Hematopoietic multipotent progenitor cell treated with erythropoietin and hydrocortisone succinate and interleukin-3 and kit ligand, for 8 days (in vitro differentiated cells): ENCODE measurements at regions not wholly inside any gene's neighbourhood (a gene's known extent, or its start where the extent isn't known, plus 50 kb on each side); places are given as distances from the start of the nearest gene placed in this dataset.
"Not testable (repeated sequence)": the region's sequence is repeated elsewhere in the genome, so short reads cannot be mapped to it uniquely, and the experiment has no call there.

Experiments
- DNase-seq: peaks from one replicate; pipeline ENCODE4 v3.0.0-alpha.2; 2015

DNA sequence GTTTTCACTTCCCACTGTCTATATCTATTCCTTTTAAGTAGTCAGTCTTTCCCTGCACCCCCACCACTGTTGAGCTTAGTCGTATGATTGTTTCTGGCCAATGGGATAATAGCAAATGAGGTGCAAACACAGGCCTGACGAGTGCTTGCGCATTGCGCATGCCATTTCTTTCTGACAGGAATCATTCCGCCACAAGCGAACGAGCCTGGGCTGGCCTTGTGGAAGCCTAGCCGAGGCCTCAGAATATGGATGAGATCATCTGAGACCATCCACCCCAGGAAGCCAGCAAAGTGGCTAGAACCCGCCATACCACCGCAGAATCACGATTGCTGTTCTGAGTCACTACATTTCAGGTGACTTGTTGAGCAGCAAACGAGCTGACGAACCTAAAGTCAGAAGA, 52.2 kb upstream of the PRL start:
- DNase-seq, result no peak

DNA sequence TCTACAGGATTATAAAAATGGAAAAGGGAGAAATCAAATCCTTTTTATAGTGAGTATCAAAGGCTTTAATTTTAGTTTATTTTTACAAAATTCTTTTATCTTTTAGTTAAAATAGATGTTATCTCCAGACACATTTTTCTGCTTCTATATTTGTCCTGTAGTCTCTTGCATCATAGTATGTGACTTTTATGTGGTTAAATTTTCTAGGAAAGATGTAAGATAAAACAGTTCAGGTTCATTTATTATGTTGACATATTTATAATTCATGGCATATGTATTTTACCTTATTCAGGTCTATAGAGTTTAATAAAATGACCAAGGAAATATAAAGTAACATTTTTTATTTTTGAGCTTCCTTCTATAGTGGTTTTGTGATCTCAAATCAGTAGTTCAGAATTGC, 52.7 kb upstream of the PRL start:
- DNase-seq, result no peak

DNA sequence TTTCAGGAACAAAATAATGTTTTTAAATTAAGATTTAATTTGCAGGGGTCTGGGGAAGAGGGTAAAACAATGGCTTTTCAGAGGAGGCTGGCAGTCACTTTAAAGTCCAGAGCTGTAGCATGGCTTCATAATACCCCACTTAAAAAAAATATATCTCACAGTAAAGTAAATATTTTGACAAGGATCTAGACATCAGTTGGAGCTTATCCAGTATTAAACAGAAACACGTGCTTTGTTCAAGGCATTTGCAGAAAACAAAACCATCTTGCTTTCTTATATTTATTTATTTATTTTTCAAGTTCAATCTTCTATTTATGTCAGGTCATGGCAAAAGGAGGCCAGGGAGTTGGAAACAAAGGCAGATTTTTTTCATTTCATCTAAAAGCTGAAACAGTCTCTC, 53.3 kb upstream of the PRL start:
- DNase-seq, result no peak

DNA sequence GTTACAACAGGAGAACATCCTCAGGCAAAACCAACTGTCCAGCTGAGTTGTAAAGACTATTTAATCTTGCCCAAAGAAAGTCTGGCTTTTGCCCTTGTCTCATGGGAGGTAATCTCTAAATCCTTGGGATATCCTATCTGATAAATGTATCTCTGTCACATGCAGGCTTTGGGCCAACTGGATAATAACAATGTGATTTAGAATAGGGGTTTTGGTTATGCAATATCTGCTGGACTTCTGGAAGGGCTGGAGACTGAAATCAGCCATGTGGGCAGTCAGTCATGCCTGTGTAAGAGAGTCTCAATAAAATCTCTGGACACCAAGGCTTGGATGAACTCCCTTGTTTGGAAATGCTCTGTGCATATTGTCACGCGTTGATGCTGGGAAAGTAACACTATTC, 56.3 kb upstream of the PRL start:
- DNase-seq, result no peak

DNA sequence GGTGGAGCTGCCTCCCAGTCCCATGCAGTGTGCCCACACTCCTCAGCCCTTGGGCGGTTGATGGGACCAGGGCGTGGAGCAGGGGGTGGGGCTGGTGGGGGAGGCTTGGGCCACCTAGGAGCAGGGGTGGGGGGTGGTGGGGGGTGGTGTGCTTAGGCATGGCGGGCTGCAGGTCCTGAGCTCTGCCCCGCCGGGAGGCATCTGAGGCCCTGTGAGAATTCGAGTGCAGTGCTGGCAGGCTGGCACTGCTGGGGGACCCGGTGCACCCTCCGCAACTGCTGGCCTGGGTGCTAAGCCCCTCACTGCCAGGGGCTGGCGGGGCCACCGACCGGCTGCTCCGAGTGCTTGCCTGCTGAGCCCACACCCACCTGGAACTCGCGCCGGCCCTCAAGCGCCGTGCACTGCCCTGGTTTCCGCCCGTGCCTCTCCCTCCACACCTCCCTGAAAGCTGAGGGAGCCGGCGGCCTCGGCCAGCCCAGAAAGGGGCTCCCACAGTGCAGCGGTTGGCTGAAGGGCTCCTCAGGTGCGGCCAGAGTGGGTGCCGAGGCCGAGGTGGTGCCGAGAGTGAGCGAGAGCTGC, 59.6 kb upstream of the PRL start:
- DNase-seq, result no peak

DNA sequence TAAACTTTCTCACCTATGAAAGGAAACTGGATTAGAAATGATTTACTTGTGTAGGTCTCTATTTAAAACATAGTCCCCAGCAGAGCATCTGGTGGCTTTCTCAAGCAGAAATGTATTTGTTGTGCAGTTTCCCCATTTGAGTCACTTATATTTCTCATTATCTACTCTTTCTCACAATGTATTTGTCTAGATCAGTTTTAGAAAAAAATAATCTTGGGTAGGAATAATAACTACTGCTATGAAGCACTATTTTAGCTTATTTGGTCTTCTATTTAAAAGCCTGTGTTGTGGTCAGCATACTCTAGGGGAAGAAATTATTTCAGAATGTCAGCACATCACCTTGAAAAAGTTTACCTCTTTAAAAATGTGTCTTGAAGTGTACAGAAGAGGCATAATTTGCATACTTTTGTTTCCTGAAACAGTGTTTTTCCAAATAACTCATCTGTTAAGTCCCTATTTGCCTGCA, 60.9 kb upstream of the PRL start:
- no peak for DNase-seq

DNA sequence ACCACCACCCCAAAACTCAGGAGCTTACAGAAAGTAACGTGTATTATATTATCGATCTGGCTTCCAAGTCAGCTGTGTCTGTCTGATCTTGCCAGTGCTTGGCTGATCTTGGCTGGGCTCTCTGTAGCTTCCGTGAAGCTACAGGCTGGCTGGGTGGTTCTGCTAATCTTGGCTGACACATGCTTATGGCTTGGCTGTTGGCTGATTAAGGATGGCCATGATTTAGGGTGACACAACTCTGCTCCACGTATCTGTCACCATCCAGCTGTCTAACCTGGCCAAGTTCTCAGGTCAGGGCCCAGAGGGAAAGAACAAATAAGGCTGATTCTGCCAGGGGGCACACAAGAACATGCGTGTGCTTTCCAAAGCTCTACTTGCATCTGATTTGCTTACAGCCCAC, 64.7 kb upstream of the PRL start:
- DNase-seq, result peak; percentile 16

DNA sequence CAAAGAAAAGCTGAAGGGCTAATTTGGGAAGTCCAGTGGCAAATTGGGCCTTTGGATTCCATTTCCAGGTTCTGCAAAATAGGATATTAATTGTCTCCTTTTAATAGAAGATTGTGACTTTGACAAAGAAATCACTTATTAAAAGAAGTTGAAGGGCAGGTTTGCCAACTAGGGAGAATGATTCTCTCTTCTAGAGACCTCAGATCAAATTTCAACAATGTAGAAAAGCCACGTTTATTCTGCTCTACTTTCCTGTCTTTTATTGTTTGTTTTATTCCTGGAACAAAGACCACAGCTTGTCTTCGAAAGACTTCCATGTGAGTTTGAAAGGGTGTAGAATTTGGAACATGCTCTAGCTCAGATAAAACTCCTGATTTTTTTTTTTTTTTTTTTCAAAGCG, 65.5 kb upstream of the PRL start:
- DNase-seq, result no peak

DNA sequence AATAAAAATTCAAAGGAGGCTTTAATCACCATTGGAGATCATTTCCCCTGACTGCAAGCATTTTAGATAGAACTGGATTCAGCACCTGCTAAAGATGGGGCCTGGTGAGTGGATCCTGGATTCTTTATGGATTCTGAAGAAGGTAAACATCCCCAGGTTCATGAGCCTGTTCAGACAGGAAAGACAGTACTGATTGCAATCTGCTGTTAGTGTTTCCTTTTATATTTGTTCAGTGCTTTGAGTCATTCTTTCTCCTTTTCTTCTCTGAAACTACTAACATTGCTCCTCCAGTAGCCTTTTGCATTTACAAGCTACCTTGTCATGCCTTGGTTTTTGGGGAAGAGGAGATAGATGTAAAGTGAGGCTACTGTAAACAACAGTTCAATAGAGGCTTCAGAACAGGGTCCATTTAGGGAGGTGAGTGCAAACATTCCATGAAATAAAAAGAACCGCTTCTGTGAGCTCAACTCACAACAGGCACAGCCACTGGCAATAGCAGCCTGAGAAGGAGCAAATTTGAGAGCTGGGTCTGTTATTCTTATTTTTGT, 66.4 kb upstream of the PRL start:
- DNase-seq, result no peak

DNA sequence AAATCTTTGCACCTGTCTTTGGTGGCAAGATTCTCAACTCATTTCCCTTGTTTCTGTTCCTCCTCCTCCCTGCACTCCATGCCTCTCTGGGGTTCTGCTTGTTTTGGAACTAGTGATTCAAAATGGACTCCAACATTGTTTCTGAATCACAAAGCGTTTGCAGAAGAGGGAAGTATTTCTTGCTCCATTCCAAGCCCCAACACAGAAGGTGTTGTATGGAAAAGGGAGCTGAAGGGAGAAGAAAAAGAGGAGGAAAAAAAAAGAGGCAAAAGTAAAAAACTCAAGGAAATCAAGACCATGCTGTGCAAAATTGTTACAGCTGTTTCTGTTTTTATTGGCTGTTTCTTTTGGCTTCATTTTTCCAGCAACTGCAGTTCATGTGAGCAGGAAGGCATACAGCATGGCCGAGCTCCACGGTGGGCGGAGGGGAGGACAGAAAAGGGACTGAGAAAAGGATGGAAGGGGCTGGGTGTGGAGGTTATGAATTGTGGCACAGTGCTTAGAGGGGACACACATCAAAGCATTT, 66.9 kb upstream of the PRL start:
- no peak for DNase-seq

DNA sequence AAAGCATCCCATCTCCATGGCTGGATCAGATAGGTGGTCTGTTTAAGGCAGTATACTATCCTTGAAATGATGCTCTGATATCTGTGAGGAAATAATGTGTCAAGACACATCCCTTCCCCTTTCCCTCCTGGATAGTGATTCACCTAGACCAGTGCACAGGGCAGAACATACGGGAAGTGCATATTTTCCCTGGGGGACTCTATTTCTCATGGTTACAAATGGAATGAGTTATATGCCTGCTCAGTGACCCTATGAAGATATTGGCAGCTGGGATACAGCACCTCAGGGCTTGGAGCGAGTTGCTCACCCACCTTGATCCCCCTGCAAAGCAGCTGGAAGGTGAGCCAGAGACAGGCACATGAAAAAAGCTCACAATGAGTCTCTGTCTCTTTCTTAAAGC, 67.5 kb upstream of the PRL start:
- DNase-seq, result no peak

DNA sequence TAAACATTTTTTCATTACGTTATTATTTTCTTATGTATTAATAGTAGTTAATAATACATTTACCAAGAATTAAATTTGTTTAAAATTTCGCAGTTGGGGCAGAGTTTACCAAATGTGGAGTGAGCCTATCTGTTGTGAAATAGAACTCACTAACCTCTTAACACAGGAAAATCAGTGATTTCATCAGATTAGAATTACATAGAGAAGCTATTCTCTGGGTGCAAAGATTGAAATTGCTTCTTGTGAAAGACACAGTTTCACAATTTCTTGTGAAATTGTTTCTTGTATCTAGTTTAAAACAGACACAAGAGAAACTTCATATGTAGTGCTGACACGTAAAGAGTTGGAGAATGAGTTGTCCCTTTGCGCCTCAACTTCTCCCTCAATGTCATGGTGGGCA, 69.4 kb upstream of the PRL start:
- peak; percentile 11 for DNase-seq

DNA sequence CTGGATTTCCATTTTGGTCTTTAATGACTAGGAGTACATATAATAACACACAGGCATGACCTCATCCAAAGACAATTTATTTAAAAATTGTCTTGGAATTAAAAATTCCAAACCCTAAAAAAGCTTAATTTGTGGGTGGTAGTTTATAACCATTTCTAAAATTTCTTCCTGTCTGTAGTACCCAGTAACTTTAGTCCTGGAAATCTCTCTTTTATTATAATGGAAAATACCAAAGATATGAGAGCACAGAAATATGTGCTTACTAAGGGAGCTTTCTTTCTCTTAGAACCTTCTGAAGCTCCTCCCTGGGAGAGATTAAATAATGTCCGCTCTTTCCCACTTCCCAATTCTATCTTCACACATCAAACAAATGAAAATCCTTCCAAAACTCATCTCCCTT, 70.5 kb upstream of the PRL start:
- no peak for DNase-seq

DNA sequence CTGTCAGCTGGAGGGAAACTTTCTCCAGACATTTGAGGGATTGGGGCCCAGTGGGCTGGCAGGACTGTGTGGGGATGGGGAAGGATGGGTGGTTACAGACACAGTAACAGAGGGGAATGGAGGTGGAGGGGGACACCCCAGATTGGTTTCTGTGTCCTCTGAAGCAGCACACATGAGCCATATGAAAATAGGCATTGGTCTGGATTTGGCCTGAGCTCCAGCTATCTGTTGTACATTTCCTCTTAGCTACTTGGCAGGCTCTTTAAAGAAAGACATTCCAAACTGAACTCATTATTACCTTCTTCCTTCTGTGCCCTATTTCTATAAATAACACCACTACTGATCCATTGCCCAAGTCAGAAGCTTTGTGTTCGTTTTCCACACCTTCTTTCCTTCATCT, 72.0 kb upstream of the PRL start:
- DNase-seq, result no peak

DNA sequence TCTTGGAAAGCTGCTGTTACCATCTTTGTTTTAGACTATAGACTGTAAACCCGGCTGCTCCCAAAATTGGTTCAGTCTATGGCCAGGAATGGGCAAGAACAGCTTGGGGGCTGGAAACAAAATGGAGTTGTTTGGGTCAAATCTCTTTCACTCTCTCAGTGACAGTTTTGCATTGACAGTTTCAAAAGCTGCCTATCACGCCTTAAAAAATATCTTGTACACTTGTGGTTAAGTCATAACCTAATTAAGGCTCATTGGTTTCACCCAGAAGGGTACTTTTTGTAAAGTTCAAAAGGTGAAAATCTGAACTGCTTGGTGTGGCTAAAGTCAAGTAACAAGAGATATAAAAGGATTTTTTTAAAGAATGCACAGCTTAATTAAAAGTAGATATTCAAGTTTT, 76.1 kb upstream of the PRL start:
- no peak for DNase-seq

DNA sequence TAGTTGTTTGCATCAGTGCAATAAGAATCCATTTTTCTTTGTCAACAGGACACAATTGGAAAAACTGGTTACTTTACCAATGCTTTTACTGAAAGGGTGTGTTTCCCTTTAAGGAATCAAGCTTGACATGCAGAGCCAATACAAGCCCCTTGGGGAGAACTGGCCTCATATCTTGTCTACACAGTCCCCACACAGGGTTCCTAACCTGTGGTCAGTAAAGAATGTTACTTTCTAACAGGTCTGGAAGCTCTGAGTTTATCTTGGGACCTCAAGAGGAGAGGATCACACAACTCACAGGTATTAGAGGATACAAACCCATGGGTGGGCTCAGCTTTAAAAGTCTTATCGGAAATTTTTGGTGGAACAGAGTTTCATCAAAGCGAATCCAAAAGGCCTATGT, 78.1 kb upstream of the PRL start:
- DNase-seq, result not testable (repeated sequence)

DNA sequence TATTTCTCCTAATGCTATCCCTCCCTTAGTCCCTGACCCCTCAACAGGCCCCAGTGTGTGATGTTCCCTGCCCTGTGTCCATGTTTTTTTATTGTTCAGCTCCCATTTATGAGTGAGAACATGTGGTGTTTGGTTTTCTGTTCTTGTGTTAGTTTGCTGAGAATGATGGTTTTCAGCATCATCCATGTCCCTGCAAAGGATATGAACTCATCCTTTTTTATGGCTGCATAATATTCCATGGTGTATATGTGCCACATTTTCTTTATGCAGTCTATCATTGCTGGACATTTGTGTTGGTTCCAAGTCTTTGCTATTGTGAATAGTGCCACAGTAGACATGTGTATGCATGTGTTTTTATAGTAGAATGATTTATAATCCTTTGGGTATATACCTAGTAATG, 79.5 kb upstream of the PRL start:
- DNase-seq, result not testable (repeated sequence)

DNA sequence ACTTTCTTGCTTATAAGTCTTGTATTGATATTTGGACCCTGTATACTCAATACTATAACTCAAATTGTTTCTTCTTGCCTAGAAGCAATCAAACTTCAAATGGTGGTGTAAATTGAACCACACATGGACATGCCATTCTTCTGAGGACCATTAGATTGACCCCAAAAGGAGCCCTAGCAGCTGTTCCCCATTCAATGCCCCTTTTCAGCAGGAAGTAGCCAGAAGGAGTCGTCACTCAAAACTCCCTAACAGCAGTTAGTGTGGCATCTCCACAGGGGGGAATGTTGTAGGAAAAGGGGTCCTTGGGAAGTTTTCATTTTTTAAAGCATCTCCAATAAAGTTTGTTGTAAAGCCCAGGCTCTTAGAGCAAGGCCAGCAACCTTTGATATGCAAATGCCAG, 81.7 kb upstream of the PRL start:
- not testable (repeated sequence) for DNase-seq

DNA sequence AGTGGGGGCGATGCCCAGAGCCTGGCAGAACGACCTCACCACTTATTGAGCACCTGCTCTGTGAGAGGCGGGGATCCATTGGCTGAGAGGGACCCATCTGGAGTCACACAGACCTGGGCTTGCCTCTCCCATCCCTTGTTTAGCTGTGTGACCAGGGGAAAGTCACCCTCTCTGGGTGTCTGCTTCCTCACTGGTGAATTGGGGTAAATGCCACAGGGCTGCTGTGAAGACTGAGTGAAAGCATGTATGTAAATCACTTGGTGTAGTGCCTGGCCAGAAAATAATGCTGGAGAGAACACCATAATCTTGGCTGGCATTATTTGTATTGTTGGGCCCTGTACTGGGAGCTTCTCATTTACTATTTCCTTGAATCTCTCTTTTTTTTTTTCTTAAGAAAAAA, 83.4 kb upstream of the PRL start:
- no peak for DNase-seq

DNA sequence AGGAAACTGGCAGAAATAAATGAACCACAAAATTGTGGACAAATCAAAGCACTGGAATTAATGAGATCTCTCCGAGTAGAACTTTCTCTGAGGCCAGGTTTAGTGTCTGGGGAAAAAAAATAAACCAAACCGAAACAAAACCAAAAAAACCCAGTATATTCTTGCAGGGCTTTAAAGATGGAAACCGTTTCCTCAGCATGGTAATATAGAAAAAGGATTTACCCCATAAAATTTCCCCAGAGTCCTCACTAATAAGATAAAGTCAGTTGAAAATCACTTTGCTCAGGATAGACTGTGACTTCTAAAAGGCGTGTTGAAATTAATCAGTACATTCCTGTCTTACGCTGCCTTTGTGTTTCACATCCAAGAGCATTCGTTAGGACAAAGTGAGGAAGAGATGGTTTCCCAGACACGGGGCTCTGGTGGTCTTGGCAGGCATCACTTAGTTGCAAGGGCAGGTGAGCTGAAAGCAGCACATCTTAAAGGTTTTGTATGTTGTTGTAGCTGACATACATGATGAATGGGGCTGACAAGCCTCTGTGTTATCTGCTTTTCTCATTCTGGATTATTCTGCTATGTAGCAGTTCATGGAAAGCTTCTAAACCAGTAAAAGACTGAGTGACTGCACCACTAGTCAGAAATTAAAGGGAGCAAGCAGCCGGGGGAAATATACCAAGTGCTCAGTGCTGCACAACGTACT, 85.2 kb upstream of the PRL start:
- DNase-seq, result no peak

DNA sequence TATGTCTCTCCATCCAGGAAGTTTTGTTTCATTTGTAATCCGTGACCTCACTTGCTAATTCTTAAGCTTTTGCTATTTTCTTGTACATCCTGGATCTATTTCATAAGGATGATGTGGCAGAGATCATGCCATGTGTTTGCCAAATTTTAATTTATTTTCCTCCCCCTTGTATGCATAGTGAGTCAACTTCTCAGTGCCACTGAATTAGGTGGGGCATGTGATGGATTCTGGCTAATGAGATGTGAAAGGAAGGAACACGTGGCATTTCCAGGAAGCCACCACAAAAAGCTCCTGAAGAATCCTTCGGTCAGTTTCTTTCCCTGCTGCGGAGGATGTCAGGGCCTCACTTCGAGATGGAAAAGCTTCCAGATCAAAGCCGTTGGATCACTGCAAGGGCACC, 86.2 kb upstream of the PRL start:
- DNase-seq, result no peak

DNA sequence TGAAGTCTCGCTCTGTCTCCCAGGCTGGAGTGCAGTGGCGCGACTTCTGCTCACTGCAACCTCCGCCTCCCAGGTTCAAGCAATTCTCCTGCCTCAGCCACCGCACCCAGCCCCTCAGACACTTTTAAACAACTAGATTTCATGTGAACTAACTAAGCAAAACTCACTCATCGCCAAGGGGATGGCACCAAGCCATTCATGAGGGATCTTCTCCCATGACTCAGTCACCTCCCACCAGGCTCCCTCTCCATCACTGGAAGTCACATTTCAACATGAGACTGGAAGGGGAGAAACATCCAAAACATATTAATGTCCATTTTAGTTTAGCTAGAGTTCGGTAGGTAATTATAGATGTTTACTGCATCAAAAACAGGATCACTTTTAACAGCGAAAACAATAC, 95.9 kb upstream of the PRL start:
- no peak for DNase-seq

DNA sequence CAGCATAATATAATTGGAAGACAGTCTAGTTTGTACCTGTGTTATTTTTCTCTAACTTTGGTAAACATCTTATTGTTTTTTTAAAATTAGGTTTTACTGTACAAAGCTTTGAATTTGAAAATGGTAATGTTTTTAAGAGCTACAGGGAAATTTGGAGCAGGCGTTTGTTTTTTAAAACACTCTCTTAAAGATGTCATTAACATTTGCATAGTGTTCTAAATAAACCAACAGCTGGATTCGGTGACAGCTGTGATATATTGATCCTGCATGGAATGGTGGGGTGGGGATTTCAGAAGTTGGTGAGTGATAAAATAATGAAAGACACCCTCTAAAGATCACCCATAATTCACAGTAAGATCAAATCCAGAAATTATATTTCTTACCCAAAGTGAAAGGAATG, 97.9 kb upstream of the PRL start:
- no peak for DNase-seq

DNA sequence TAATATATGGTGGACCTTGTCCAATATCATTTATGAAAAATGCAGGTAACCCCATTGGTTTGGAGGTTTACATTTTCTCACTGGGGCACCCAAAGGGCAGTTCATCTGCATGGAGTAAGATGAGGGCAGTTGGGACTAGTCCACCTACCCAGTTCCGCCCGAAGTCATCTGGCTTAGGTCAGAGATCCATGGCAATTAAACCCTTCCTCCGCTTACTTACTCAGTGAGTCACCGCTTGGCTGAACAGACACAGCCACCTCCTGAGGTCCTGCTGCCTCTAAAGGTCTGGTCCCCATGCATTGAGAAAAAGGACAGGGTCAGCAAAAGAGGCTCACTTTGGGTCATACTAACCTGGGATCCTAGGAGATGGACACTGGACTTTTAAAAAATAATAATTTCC, 102.9 kb upstream of the PRL start:
- DNase-seq, result no peak

DNA sequence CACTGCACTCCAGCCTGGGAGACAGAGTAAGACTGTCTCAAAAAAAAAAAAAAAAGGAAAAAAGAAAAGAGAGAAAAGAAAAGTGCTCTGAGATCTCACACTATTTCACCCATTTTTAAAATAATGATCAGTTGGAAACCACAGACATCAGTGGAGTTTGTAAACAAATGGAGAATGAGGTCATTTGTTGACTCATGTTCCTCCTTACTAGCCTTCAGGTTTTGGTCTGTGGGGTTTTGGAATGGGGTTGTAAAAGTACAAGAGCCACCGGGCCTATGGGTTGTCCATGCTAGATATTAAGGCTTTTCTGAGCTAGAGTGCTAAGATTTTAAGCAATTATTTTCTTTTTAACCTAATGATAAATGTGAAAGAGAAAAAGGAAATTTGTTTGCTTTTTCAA, 104.4 kb upstream of the PRL start:
- no peak for DNase-seq
